SK-MEL-5 (cell line): ENCODE measurements at regions not wholly inside any gene's neighbourhood (a gene's known extent, or its start where the extent isn't known, plus 50 kb on each side); places are given as distances from the start of the nearest gene placed in this dataset.

Experiments used
- DNase-seq: peaks from one replicate; pipeline ENCODE4 v3.0.0-alpha.2; 2016; ENCODE audit warnings: low read depth, low spot score
- in situ Hi-C: cut with HindIII; loops from 2 replicates; pipeline ENCODE4 v1.10.0; 2016; ENCODE audit warnings: low sequenced_read_pairs, high pct_unique_total_duplicates, low pct_unique_long_range_greater_than_20kb

DNA sequence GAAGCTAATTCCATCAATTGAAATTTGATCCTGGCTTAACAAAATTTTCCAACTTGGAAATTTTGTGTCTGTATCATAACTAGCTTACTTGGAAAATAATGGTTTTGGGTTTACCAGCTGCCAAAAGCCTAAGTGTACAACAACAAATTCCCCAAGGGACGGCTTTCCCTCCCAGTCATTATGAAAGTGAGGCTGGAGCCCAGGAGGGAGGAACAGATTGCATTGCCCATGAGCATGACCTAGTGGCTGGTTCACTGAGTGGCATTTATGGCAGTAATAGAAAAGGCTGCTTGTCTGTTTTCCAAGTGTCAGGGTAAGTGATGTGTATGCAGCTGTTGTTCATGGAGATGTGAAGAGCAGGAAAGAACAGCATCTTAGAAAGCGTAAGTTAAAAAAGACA, 70.8 kb upstream of the HHIP start:
- in situ Hi-C loops, result no loop called here
- peak; percentile 47 for DNase-seq

DNA sequence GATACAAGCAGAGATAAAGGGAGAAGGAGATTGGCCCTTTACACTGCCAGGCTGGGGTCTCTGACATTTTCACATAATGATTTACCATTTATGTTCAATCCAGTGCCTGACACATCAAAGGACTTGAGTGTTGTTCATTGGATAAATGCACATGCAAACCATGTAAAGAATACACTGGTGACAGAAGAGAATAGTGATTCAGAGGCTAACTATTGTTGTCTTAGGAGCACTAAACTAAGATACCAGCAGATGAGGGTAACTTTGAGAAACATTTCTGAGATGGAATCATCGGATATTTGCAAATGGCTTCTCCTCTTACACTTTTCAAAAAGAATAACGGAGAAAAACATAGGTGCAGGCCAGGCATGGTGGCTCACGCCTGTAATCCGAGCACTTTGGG, 67.3 kb upstream of the HHIP start:
- in situ Hi-C loops, result no loop called here
- DNase-seq, result no peak

DNA sequence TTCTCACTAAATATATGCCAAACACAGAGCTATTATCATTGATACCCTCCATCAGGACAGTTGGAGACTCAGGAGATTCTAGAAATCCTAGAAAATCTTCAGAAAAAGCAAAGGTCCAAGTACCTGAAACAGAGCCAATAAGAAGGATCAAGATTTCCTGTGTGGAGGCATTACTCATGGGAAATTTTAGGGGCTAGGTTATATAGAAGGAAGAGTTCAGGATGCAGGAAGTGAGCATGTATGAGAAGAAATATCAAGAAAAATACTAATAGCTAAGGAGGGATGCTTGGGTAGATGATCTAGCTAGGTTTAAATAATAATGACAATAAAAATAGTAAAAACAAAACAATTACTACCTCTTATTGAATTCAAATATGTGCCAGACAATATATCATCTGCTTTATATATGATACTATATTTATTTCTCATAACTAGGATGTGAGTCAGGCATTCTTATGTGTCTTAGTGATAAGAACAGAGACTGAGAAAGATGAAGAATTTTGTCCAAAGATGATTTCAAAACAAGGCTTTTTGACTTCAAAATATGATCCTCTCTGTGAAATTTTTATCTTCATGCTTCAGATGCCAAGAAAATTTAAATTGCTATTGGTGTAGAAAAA, 66.4 kb upstream of the HHIP start:
- in situ Hi-C loops, result no loop called here
- no peak for DNase-seq

DNA sequence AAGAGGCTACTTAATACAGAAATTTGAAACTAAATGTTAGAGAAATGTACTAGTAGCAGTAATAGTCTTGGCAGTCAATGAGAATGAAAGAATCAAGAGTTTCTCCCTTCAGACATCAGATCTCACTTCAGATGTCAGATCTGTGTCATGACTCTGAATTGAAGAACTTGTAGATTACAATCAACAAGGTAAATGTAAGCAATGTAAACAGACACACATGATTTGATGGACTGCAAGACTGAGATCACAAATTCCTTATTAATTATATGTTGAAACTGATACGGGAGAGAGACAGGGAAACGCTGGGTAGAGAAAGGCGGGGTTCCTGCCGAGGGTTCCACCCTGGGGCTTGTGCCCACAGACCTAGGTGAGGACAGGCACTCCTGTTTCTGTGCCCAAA, 65.5 kb upstream of the HHIP start:
- in situ Hi-C loops, result no loop called here
- DNase-seq, result no peak

DNA sequence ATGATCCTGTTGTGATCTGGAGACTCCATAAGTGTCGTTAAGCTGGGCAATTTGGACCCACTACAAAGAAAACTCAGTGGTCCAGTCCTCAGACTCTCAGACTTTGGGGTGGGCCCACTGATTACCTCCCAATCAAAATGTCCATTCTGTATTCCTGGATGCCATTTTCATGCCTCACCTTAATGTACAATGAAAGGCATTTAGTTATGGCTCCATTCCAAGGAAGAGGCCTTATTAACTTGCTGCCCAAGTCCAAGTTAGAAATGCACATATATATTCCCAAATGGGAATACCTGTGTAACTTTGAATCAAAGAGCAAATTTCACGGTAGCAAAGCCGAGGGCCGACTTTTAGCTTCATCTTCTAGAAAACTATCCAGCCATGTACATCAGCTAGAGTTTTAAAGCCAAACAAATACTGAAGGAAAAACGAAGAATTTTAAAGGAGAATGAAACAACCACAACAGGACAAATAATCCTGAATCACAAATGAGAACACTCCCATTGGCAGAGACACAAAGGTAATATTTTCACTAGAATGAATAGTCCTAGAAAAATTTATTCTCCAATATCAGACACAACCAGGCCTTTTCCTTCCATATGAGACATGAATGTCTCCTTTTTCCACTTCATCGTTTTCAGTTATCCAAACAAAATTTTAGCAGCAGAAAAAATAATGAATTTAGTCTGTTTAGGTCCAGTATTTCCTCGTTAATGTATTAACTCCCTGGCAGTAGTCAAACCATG, 63.7 kb upstream of the HHIP start:
- in situ Hi-C loops, result no loop called here
- DNase-seq, result no peak

DNA sequence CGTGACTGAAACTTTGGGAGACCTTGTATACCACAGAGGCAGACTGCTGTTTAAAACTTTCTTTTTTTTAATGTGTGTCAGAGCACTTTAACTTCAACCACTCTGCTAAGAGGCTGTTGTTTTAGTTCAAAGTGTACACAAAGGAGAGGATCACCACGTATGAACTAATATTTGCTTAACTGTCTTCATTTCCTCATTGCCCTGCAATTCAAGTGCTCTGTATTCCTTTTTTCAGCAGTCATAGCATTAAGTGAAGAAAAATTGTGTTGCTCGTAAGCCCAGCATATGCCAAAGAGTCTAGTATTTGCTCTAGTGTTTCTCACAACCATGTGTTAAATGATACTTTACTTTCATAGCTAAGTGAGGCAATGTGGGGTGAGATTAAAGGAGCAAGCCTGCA, 63.0 kb upstream of the HHIP start:
- in situ Hi-C loops, result no loop called here

DNA sequence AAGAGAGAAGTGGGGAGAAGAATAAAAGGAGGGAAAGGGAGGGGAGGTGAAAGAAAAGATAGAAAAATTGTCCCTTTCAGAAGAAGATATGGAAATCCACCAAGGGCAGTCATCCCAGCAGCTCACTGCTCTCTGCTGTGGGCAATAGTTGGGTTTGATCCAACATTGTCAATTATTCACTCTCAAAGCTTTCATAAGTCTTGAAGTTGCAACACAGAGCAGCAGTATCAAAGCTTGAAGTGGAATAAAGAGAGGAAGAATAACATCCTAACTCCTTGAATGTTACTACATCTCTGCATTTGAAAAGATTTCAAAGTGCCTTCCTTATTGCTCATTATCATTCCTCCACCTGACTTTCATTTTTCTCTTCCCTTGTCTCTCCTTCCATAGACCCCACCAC, 62.3 kb upstream of the HHIP start:
- peak; percentile 11 for DNase-seq
- in situ Hi-C loops, result no loop called here

More for the DNA sequence above, 63.0 kb upstream of the HHIP start:
- DNase-seq, result no peak

DNA sequence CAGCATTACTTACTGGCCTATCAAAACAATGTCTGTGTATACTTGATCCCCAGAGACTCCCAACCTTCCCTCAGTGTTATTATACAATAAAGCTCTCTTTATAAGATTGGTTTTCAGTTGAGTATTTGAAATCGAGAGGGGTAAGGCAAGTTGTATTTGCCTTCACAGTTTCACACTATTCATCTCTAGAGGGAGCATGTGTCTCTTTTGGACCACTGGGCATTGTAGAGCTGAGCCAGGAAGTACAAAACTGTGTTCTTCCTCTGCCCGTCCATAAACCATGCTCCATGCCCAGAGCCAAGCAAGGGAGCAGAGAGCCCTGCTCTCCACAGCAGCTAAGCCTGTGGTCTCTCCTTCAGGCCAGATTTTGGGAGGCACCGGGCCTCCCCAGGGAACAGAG, 61.5 kb upstream of the HHIP start:
- in situ Hi-C loops, result no loop called here
- peak; percentile 30 for DNase-seq

DNA sequence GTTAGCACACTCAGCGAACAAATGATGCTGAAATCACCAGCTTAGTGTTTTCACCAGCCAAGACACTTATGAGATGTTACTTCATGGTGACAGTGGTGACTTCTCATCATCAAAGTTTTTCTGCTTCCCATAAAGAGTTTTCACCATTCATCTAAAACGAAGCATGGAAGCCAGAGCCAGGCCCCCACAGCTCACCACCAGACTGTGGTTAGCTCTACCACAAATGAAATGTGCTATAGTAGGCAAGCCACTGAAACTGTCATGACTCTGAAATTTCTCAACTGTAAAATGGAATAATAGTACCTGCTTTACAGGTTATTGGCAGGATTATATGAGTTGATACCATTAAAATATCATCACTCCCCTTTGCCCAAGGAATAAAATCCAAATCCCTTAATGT, 56.4 kb upstream of the HHIP start:
- no peak for DNase-seq
- in situ Hi-C loops, result no loop called here

DNA sequence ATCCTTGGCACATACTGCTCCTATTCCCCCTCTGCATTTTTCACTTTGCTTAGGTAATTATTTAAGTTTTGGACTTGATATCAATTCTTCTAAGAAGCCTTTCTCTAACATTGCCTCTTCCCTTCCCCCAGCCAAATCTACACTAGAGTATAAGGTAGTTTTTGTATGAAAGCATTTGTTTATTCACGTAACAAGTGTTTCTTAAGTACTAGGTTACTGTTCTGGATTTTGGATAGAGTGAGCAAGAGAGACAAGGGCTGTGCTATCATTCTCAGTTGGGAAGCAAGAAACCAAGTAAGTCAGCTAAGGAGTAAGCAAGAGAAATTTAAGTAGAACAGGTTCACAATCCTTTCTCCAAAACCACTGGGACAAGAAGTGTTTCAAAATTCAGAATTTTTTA, 55.9 kb upstream of the HHIP start:
- no peak for DNase-seq
- in situ Hi-C loops, result no loop called here

DNA sequence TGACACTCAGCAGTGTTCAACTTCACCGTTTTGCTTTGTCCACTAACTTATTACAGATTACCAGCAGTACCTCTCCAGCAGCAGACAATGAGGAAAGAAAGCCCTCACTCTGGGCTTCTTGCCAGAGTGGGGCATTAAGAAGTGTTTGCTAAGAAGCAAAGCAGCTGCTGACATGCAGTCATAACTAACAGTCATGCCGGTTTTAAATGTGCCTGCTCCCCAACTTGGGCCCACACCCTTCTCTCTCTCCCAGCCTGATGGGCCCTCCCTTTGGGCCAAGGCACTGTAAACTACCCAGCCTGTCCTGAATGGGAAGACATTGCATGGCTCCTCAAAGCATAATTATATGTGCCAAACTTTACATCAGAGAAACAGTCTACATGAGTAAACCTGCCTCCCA, 54.6 kb upstream of the HHIP start:
- in situ Hi-C loops, result no loop called here
- DNase-seq, result no peak

DNA sequence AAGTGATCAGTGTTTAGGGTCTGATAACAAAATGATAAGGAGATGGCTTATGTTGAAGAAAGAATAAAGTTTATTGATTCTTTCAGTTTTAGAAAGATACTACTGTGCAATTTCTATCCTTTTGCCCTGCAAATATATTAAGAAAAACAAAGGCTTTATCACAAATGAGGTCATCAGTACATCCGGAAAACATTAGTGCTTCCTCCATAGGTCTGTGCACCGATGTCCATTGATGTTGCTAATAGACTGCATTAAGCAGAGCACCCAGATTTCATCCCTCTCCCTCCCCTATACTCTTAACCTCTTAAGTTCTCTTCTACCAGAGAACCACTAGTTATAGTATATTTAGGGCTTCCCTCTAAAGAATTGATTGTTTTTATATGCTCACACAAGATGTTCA, 53.7 kb upstream of the HHIP start:
- DNase-seq, result no peak
- in situ Hi-C loops, result no loop called here

DNA sequence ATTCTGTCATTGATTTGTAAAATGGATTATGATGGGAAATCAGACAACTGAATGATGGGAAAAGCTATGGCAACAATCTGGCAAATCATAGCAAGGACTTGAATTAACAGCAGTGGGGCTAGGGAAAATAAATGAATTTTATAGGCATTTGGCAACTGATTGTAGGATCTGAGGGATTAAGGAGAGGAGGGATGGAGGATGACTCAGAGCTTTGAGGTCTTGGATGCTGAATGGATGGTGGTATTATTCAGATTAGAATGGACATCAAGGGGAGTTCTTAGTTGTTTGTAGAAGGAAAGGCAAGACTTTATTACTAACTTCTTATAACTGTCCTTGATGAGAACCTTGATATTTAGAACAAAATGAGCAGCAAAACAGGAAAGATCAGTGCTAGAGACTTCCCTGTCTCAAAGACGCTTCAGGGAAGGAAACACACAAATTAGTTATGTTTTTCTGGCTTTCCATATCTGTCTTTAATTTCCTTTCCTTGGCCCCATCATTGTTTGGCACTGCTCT, 51.4 kb upstream of the HHIP start:
- in situ Hi-C loops, result no loop called here
- DNase-seq, result no peak

DNA sequence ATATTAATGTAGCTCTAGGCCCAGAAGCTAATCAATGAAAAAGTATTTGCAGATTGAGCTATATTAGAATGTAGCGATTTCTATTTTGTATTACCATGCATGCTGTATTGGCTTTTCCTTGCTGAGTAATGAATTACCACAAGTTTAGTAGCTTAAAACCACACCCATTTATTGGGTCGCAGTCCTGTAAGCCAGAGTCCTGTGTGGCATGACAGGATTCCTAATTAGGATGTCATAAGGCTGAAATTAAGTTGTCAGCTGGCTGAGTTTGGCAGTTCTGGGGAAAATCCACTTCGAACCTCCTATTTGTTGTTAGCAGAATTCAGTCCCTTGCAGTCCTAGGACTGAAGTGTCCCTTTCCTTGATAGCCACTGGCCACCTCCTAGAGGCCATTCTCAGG, 50.3 kb upstream of the HHIP start:
- in situ Hi-C loops, result no loop called here
- DNase-seq, result no peak
